ENCODE measurements at regions not wholly inside any gene's neighbourhood (a gene's known extent, or its start where the extent isn't known, plus 50 kb on each side); places are given as distances from the start of the nearest gene placed in this dataset.

GRCh38 chr2:240277807-240278522 is 137.5 kb upstream of the OTOS start:
- in situ Hi-C loops (cut with MboI; ENCODE audit: low sequenced_read_pairs in 4 of 4): no loop called here

DNA sequence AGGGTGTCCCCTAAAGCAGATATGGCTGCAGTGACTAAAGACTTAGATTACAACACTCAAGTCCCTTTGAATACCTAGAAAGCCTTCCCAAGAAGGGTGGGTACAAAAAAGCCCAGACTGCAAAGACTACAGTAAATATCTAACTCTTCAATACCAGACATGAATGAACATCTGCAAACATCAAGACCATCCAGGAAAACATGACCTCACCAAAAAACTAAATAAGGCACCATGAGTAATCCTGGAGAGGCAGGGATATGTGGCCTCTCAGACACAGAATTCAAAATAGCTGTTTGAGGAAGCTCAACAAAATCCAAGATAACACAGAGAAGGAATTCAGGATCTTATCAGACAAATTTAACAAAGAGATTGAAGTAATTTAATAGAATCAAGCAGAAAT is 138.2 kb upstream of the OTOS start:
- ATAC-seq (peak; percentile 90 to 93), DNase-seq (no peak)
- no peaks in the 10 kb centered on the region for H3K27me3 ChIP-seq
- no peak overlapping the region for H3K4me3 ChIP-seq
- H3K4me1 ChIP-seq: peaks cover 11 to 15% of the 10 kb centered on the region in 2 donors
- H3K9me3 ChIP-seq: no peaks in the 10 kb centered on the region
- peak overlapping the region; percentile 5 to 58 (median 32) for H3K27ac ChIP-seq
- TF ChIP-seq POLR2A (IDR thresholded peaks at IDR 0.05) (no peak), CTCF (IDR thresholded peaks at IDR 0.05 in 4 of 5, conservative IDR thresholded peaks at IDR 0.05 in 1 of 5) (no peak)
- H3K36me3 ChIP-seq: no peaks in the 10 kb centered on the region
- intact Hi-C loops (cut with DNase I; ENCODE audit: low total_unique reads) (loop anchor here (1.0 kb wide), 1 partner anchor 45 kb away; no protein-coding TSS in a partner anchor), in situ Hi-C loops (cut with MboI; ENCODE audit: low sequenced_read_pairs in 4 of 4) (no loop called here)

More at GRCh38 chr2:240277807-240278522, 137.5 kb upstream of the OTOS start:
- Histone ChIP-seq H3K36me3 (no peaks in the 10 kb centered on the region), H3K27me3 (no peaks in the 10 kb centered on the region), H3K9me3 (no peaks in the 10 kb centered on the region), H3K4me1 (peaks cover 11 to 15% of the 10 kb centered on the region in 2 donors), H3K27ac (peak overlapping the region in 3 of 4 donors; percentile 5 to 58 (median 31)), H3K4me3 (no peak overlapping the region)
- intact Hi-C loops (cut with DNase I; ENCODE audit: low total_unique reads): loop anchor here (1.0 kb wide), 1 partner anchor 45 kb away; no protein-coding TSS in a partner anchor
- DNase-seq: no peak
- TF ChIP-seq POLR2A (IDR thresholded peaks at IDR 0.05): no peak
- TF ChIP-seq CTCF (IDR thresholded peaks at IDR 0.05 in 4 of 5, conservative IDR thresholded peaks at IDR 0.05 in 1 of 5): no peak
- ATAC-seq: peak in 1 of 2 donors; percentile 11

- H3K27me3 ChIP-seq: no peaks in the 10 kb centered on the region
- in situ Hi-C loops (cut with MboI; ENCODE audit: low sequenced_read_pairs in 4 of 4) (no loop called here), intact Hi-C loops (cut with DNase I; ENCODE audit: low total_unique reads) (no loop called here)
- no peak overlapping the region for H3K27ac ChIP-seq
- H3K9me3 ChIP-seq: no peaks in the 10 kb centered on the region
- DNase-seq: no peak
- TF ChIP-seq CTCF (IDR thresholded peaks at IDR 0.05 in 4 of 5, conservative IDR thresholded peaks at IDR 0.05 in 1 of 5): no peak
- no peak for TF ChIP-seq POLR2A (IDR thresholded peaks at IDR 0.05)
- no peak overlapping the region for H3K4me3 ChIP-seq
- no peaks in the 10 kb centered on the region for H3K36me3 ChIP-seq
- H3K4me1 ChIP-seq: peaks cover 11 to 15% of the 10 kb centered on the region in 2 donors
- no peak for ATAC-seq
These were observed 140.2 kb upstream of the OTOS start for GRCh38 chr2:240280621-240281020.

DNA sequence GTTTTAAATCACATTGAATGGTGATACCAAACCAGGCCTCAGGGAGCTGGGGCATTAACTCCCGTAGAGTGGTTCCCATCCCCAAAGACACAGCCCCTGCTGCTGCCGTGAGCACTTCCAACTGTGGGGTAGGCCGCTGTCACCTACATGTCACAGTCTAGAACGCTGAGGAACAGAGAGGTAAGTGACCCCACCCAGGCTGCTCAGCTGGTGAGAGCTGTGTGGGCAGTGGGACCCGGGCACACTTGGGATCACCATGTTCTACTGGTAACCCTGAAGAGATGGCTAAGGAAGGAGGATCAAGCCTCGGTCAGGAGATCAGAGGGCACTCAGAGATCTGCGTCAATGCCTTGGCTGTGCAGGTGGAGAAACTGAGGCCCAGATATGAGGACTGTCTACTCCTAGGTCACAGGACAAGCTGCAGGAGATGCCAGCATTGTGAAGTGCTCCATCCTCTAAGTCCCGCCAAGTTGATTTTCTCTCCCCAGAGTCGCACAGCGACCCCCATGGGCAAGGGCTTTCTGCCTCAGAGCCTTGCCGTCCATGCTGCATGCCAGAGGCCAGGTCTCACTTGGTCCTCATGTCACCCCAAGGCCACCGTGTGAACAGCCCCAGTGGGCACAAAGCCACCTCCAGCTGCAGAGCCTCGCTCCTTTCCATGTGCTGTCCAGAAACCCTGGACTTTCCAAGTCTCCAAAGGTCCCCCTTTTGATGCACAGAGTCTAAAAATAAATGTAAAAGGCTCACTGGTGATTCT is 144.2 kb upstream of the OTOS start:
- intact Hi-C loops (cut with DNase I; ENCODE audit: low total_unique reads): no loop called here
- in situ Hi-C loops (cut with MboI; ENCODE audit: low sequenced_read_pairs in 4 of 4): no loop called here
- ATAC-seq (no peak), DNase-seq (no peak)
- Histone ChIP-seq H3K27ac (no peak overlapping the region), H3K4me1 (no peaks in the 10 kb centered on the region), H3K4me3 (no peak overlapping the region), H3K9me3 (no peaks in the 10 kb centered on the region), H3K36me3 (no peaks in the 10 kb centered on the region), H3K27me3 (no peaks in the 10 kb centered on the region)
- TF ChIP-seq POLR2A (IDR thresholded peaks at IDR 0.05) (no peak), CTCF (IDR thresholded peaks at IDR 0.05 in 4 of 5, conservative IDR thresholded peaks at IDR 0.05 in 1 of 5) (no peak)

All from gastrocnemius medialis (tissue), 4 donors.